HL-60 (cell line): ENCODE measurements at regions not wholly inside any gene's neighbourhood (a gene's known extent, or its start where the extent isn't known, plus 50 kb on each side); places are given as distances from the start of the nearest gene placed in this dataset.

ENCODE experiments used
- GABPA ChIP-seq: IDR thresholded peaks from 2 replicates; pipeline ENCODE4 v1.6.1; 2012; ENCODE audit warnings: low read depth
- POLR2AphosphoS5 ChIP-seq: IDR thresholded peaks from 2 replicates; pipeline ENCODE4 v1.6.1; 2012; ENCODE audit warnings: low read depth
- TF ChIP-seq, protein P1 (sequence below): IDR thresholded peaks from one replicate; pipeline ENCODE4 v1.5.1; 2011; ENCODE audit warnings: low read length, control low read depth, inconsistent platforms; ENCODE audit not compliant: insufficient read depth
- TF ChIP-seq, protein P2 (sequence below): IDR thresholded peaks from 2 replicates; pipeline ENCODE4 v1.6.1; 2012; ENCODE audit warnings: low read depth; ENCODE audit not compliant: insufficient replicate concordance

DNA sequence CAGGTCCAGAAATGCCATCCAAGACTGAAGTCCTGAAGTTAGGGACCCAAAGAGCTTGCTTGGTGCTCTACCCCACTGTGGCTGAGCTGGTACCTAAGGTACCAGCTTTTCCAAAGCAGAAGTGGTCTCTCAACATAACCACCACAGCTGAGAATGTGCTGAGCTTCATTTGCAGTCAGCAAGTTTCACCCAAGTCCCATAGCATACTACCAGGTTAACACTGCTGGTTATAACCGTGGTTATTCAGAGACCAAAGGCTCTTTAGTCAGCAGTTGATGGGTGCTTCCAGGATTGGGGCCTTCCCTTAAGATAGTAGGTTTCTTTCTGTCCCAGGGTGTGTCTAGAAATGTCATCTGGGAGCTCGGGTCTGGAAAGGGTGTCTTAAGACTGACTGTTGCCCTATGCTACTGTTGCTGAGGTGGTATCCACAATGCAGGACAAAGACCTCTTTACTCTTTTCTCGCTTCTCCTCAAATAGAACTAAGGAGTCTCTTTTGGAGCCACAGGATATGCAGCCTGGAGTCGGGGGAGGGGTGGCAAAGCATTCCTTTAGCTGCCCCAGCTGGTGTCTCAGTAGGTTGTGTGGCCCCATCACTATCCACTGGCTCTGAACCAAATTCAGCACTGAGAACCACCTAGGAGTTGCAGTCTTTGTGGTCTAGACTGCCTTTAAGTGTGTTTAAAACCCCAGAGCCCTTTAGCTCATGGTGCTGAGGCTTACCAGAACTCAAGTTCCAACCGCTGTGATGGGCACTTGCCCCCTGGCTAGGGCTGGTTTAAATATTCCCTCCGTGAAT lies 354.9 kb upstream of the SEMA3C start:
- TF ChIP-seq, protein P1, sequence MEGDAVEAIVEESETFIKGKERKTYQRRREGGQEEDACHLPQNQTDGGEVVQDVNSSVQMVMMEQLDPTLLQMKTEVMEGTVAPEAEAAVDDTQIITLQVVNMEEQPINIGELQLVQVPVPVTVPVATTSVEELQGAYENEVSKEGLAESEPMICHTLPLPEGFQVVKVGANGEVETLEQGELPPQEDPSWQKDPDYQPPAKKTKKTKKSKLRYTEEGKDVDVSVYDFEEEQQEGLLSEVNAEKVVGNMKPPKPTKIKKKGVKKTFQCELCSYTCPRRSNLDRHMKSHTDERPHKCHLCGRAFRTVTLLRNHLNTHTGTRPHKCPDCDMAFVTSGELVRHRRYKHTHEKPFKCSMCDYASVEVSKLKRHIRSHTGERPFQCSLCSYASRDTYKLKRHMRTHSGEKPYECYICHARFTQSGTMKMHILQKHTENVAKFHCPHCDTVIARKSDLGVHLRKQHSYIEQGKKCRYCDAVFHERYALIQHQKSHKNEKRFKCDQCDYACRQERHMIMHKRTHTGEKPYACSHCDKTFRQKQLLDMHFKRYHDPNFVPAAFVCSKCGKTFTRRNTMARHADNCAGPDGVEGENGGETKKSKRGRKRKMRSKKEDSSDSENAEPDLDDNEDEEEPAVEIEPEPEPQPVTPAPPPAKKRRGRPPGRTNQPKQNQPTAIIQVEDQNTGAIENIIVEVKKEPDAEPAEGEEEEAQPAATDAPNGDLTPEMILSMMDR, result no peak
- TF ChIP-seq POLR2AphosphoS5 (no peak), GABPA (no peak)
- TF ChIP-seq, protein P2, sequence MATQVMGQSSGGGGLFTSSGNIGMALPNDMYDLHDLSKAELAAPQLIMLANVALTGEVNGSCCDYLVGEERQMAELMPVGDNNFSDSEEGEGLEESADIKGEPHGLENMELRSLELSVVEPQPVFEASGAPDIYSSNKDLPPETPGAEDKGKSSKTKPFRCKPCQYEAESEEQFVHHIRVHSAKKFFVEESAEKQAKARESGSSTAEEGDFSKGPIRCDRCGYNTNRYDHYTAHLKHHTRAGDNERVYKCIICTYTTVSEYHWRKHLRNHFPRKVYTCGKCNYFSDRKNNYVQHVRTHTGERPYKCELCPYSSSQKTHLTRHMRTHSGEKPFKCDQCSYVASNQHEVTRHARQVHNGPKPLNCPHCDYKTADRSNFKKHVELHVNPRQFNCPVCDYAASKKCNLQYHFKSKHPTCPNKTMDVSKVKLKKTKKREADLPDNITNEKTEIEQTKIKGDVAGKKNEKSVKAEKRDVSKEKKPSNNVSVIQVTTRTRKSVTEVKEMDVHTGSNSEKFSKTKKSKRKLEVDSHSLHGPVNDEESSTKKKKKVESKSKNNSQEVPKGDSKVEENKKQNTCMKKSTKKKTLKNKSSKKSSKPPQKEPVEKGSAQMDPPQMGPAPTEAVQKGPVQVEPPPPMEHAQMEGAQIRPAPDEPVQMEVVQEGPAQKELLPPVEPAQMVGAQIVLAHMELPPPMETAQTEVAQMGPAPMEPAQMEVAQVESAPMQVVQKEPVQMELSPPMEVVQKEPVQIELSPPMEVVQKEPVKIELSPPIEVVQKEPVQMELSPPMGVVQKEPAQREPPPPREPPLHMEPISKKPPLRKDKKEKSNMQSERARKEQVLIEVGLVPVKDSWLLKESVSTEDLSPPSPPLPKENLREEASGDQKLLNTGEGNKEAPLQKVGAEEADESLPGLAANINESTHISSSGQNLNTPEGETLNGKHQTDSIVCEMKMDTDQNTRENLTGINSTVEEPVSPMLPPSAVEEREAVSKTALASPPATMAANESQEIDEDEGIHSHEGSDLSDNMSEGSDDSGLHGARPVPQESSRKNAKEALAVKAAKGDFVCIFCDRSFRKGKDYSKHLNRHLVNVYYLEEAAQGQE, result no peak
